Retina (tissue), 1 donor: ENCODE measurements at regions not wholly inside any gene's neighbourhood (a gene's known extent, or its start where the extent isn't known, plus 50 kb on each side); places are given as distances from the start of the nearest gene placed in this dataset.

Experiments used
- DNase-seq: peaks from one replicate; pipeline ENCODE4 v3.0.0-alpha.2; 2016

DNA sequence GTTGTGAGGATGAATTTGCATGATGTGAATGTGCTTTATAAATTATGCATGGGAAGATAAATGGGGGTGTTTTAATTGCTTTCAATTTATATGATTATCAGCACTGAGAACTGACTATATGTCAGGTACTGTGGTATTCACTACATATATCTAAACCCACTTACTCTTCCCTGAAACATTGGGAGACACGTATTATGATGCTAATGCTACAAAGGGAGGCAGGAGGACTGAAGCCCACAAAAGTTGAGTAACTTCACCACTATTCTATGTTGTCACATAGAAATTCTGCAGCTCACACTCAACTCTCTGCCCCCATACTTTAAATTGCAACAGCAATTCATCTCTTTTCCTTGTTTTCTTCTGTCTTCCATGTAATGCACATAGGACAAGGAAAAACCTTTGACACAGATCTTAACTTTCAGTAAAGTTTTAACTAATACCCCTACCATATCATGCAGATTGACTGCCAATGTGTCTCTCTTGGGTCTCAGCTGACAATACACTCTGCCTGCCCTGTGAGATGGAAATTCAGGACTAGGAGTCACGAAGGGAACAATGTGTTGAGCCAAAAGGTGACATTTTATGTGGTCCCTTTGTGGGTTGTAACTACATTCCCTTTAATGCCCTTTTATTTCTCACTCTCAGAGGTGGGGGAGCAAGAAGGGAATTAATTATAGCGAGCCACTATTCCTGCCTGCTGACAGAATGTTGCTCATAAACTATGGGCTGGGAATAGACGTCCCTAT lies 691.0 kb upstream of the SORCS1 start:
- DNase-seq, result no peak

DNA sequence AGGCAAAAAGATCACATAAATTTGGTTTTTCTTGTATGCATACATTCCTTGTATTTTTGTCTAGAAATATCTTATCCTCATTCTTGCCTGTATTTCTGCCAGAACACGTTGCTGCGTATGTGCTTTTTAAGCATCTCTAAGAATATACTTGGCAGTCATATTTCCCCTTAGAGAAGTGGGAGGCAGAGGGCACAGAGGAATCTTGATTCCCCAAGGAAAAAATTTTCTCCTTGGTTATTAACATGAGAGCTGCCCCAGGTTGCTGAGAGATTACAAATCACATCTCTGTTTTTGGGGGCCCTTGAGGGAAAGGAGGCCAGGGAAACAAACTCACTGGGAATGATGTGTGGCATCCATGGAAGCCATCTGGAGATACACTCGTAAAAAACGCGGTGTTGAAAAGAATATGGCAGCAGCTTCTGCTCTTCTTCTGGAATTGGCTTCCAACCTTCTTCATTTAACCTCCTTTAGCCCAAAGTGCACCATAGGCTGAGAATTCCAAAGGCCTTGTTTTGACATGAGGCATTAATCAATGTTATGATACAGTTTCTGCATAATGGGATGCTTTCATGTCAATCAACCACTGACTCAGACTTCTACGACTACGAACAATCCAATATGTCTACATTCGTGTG lies 684.3 kb upstream of the SORCS1 start:
- no peak for DNase-seq

DNA sequence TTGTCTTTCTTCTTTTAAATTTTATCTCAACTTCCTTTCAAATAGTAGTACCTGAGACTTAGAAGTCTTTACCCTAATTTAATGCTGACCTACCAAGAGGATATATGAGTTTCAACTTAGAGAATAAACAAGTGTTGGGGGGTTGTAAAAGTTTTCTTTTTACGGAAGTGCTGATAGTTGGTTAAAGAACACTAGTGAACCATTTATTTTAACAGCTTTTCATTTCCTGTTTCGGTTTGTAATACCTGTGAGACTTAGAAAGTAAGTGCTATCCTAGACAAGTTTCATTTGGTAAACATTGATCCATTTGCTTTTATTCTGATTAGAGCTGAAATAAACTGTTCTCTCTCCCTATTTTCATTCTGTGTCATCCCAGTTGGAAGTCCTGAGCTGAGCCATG lies 683.1 kb upstream of the SORCS1 start:
- DNase-seq, result no peak

DNA sequence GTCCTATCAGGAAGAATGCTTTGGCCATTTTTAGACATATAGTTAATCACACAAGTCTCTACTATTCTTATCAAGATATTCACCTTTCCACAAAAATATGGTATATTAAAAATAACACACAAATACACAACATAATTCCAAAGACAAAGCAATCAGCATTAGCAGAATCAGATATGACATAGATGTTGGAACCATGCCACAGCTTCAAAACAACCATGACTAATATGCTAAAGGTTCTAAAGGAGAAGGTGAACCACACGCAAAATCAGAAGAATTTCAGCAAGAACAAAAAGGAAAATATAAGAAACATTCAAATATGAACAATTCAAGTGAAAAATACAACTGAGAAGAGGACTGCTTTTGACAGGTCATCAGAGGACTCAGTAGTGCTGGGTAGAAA lies 670.2 kb upstream of the SORCS1 start:
- DNase-seq, result no peak

DNA sequence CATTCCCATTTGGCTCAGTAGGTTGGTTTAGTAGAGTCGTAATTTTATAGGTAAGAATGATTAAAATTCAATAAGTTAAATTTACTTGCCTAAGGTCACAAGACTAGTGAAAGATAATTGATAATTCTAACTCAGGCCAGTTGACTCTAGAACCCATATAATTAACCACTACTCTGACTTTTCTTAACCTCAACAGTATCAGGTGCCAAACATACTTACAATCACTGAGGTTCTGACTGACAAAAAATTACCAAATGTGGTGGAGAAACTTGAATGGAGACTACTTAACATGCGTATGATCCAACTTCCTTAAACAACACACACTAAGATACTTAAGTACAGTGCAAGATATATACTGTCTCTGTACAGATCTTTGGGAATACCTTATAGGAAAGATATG lies 667.3 kb upstream of the SORCS1 start:
- no peak for DNase-seq

DNA sequence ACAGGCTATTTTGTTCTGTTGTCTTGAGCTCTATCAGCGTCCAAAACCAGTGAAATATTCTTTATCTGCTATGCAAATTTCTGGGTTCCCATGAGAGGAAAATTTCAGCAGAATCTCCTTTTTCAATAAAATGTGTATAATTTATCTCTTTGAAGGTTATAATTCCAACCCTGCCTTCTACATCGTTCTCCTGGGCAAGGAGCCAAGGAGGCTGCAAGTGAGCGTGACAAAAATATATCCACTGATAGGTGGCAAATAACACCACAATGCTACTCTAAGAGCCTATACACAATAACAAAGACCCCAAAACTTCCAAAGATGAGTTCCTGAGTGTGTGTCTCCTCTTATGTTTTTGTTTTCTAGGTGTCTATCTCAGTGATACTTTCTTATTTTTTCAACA lies 664.7 kb upstream of the SORCS1 start:
- DNase-seq, result no peak

DNA sequence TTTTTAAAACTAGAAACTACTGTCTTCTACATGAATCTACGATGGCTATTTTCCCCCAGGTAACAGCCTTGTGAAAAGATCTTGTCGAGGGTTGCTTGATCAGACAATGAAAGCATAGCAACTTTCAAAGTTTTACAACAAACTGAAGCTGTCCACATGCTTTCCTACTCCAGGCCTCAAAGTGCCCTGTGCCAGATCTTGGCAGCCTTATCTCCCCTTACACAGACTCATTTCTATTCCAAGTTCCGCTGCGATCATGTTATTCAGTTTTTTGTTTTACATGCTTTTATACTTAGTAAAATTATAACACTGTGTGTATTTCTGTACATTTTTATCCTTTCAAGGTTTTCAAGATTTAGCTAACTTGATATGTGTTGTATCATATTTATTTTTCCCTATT lies 661.7 kb upstream of the SORCS1 start:
- DNase-seq, result no peak

DNA sequence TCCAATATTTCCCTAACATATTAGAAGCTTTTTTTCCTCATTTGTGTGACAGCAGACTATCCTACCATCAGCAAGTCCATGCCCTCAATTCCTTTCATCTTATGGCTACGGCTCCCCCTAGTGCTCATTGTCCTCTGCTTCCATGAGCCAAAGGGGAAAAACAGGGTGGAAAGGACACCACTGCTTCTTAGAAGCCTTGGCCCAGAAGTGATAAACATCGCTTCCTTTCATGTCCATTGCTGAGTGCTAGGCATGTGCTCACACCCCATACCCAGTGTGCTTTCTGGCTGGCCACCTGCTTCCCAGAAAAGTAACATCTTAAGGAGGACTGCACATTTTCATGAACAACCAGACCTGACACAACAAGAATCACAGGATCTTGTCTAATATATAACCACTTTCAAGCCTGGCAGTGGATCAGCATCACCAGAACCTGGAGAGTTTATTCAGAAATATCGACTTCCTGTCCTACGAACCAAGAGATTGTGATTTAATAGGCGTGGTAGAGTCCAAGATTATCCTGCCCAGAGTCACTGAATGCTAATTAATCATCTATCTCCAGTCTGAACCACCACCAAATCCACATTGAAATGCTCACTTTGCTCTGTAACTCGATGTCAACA lies 650.5 kb upstream of the SORCS1 start:
- peak; percentile 74 for DNase-seq

DNA sequence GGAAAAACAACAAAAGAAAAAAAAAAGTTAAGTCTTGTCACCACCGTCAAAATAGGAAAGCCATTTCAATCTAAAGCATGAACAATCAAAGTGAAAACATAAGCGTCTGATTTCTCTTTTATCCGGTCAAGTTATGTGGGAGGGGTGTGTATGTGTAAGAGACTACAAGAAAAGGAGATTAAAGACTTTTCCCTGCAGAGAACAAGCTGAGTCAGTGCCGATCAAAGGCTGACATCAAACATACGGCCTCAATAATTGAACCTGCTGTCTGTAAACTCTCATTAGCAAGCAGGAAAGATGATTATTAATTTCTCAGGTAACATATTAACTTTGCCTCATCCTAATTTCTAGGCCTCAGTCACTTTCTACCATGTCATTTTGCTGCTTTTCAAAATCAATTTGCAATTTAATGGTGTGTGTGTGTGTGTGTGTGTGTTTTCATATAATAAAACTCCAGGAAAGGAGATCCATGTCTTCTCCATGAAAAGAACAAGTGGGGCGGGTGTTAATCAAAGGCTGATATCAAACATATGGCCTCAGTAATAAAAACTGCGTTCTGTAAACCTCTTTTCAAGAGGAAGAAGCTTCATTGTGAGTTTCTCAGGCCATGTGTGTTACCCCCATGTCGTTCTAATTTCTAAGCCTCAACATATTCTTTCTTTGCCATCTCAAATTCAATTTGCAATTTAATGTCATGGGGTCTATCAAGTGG lies 649.1 kb upstream of the SORCS1 start:
- DNase-seq, result peak; percentile 30

DNA sequence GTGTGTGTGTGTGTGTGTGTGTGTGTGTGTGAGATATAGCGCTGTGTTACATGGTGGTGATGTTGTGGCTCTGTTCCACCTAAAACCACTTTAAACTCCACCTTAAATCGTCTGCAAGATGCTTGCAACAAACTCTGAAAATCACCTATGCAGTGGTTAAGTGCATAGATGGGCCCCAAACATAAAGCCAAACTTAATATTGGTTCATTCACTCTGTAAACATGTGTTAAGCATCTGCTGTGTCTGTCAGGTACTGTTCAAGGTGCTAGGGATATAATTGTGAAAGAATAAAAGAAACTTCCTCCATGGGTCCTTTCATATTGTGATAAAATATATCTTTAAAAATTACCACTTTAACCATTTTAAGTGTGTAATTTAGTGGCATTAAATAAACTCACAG lies 645.4 kb upstream of the SORCS1 start:
- DNase-seq, result no peak

DNA sequence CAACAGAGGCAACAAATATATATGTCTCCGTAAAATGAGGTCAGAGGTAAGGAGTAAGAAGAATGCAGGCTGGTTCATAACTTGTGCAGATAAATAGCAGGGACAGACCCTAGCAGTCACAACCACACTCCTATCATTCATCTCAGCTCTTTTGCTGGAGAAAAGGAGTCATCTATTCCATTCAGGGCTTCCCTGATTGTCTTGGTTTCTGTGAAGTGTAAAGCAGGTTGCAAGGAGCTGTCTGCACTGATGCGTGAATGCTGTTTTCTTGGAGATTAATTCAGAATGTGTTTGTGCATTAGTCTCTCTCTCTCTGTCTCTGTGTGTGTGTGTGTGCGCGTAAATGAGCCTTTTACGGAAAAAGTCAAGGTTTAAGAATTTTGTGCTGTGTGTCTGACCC lies 643.3 kb upstream of the SORCS1 start:
- no peak for DNase-seq

DNA sequence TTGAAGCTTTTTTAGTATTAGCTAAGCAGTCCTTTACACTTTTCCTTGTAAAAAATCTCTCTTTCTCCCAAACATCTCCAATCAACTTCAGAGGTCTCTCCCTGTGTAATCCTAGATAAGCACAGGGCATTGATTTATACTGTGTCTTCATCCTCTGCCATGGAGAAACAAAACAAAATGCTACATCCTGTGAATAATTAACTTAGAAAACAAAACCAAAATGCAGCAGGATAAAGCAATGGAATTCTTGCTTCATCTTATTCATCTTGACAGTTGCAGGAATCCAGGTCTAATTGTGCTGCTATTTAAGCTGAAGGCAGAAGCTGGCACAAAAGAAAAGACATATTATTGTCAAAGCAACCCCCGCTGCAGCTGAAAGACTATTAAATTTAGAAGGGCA lies 641.5 kb upstream of the SORCS1 start:
- no peak for DNase-seq

DNA sequence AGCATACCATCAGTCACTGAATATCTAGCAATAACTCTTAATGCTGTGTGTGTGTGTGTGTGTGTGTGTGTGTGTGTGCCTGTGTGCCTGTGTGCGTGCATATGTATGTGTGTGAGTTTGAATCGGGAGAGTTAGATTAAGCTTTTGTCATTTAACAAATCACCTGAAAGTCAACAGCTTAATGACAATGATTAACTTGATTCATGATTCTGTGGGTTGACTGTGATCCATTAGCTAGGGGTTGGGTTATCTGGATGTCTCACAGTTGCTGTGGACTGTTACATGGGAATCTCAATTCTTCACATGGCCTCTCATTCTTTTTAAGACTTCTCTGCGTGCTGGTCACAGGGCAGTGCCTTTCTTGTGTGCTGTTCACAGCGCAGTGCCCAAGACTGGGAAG lies 639.0 kb upstream of the SORCS1 start:
- no peak for DNase-seq

DNA sequence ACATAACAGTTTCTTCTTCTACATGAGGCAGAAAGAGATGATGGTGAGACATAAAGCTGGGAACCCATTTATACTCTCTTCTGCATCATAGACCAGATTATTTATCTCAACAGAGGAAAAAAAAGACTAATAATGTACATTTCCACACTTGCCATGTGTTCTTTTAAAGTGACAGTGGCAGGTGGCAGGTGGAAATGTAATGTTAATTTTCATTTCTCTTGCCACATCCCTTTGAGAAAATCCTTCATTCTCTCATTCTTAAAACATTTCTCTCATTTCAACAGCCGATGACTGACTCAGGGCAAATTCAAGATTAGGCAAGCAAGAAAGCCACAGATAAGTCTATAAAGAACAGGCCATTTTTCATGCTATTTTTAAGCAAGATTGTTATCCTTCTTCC lies 635.6 kb upstream of the SORCS1 start:
- DNase-seq, result no peak

DNA sequence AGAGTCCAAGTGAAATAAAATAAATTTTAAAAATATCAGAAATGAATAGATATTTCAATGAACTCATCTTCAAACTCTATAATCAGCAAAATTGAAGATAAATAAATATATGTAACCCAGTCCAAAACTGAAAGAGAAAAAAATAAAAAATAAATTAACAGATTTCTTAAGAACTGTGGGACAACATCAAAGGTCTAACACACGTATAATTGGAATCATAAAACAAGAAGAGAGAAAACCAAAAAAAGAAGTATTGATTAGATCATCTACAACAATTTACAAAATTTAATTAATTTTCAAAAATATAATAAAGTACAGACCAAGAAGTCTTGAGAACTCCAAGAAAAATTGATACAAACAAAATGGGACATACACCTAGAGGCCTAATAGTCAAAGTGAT lies 625.8 kb upstream of the SORCS1 start:
- DNase-seq, result no peak

DNA sequence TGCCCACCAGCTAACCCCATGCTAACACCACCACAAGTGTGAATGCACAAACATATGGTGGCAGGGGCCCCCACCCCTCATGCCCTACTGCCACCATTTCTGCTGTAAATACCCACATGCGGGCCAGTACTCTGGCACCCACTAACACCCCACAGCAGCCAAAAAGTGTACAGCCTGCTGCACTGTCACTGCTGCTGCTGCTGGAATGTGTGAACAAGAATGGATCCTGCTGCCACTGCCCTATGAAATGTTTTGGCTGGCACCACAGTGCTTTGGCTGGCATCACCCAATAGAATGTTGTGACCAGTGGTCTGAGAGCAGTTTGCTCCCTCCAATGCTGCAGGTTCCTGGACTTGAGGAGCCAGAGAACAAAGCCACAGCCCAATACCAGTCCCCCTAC lies 606.6 kb upstream of the SORCS1 start:
- no peak for DNase-seq

DNA sequence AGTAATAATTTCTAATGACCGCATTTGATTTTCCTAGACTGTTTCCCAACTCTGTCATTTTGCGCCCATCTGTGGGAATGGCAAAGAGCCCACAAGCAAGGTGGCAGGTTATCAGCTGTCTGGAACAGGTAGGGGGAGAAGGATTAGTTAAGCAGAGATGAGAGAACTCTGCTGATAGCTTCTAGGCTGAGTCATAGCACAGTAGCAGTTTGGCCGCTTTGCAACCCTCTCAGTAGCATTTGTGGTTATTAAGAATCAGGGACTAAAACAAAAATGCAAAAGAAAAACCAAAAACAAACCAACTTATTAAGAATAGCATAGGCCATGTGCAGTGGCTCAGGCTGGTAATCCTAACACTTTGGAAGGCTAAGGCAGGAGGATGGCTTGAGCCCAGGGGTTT lies 602.7 kb upstream of the SORCS1 start:
- no peak for DNase-seq

DNA sequence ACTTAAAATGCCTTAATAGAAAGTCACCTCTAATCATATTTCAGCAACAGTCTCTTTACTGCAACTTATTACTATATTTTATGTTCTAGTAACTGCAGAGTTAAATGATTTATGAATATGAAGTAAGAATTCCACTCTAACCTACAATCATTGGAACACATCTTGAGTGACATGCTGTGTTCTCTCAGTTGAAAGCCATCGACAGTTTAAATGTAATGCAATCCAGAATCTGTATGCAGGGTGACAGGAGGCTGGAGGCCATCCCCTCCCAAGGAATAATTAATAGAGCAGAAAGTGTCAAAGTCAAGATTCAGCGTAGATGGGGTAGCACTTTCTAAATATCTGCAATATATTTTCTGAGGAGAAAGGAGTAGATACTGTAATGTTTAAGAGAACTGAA lies 590.3 kb upstream of the SORCS1 start:
- no peak for DNase-seq

DNA sequence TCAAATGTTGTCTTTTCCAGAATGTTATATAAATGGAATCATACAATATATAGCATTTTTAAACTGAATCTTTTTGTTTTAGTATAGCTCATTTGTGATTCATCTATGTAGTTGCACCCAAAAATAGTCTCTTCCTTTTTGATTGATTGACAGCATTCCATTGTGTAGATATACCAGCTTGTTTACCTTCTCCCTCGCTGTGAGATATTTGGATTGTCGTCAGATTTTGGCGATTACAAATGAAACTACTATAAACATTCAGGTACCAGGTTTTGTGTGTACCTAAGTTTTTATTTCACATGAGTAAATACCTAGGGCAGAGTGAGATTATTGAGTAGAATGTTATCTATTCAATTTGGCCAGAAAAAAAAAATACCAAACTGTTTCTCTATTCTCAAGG lies 584.7 kb upstream of the SORCS1 start:
- no peak for DNase-seq

DNA sequence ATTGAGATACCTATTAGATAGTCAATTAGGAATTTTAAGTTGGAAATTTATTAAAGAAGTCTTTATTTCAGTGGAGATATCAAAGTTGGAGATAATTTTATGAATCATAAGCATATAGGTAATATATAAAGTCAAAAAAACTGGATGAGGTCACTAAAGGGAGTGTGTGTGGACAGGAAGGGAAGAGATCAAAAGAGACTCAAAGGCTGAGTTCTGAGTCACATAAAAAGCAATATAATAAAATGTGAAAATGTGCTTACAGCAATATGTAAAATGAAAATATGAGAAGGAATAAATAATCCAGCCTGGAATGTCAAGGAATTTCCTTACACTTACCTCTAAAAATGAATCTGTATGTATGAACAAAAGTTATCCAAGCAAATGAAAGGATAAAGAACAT lies 583.3 kb upstream of the SORCS1 start:
- DNase-seq, result no peak

DNA sequence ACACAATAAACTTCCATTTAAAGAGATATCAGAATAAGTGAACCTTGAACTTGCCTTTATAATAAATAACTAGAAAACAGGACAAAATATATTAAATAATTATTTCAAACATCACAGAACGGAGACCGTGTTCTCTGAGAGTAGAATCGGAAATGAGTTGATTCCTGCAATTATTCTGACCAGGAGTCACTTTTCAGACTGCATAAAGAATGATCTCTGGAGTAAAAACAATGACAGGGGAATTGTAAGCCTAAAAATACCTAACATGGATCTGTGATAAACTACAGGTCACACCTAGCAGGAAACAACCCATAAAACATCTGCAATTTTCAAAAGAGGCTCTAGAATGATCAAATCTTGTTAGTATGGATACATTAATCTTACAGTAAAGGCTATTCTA lies 577.5 kb upstream of the SORCS1 start:
- DNase-seq, result no peak

DNA sequence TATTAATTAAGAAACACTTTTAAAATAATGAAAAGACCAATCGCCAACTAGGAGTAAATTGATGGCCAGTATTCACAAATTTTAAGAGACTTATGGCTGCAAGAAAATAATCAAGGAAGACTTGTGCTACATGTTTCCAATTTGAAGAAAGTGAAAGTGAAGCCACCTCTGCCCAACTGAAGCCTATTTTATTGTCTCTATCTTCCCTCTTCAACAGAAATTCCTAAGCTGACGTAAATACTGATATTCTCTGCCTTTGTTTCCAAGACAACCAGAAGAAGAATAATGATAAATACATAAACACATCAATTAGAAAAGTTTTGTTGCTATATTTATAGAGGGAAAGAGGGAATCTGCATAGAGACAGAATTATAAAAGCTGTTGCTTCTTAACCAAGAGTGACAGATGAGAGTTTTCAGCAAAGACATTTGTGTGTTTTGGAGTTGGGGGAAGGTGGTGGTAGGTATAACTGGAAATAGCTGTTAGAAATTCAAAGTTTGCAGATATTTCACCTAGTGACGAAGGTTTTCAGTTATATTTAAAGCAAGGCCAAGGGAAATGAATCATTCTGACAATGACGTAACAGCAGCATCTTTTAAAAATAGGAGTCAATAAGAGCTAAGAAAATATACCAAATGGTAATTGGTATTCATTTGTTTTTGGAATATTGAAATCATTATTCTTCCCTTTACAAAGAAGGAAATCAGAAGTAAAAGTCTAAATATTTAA lies 576.6 kb upstream of the SORCS1 start:
- DNase-seq, result no peak

DNA sequence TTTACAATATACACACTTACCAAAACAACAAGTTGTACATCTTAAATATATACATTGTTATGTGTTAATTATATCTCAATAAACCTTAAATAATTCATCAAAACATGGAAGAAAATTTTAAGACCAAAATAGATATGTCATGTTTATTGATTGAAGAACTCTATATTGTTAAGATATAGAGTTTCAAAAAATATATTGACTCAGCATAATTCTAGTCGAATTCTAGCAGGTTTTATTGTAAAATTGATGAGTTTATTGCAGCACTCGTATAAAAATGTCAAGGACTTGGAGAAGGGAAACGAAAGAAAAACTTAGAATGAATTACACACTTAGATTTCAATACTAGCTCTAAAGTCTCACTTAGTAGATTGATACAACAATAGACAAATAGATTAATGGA lies 575.4 kb upstream of the SORCS1 start:
- DNase-seq, result no peak
